IgD-negative memory B cell (primary cell): ENCODE measurements at regions not wholly inside any gene's neighbourhood (a gene's known extent, or its start where the extent isn't known, plus 50 kb on each side); places are given as distances from the start of the nearest gene placed in this dataset.
"Not testable (repeated sequence)": the region's sequence is repeated elsewhere in the genome, so short reads cannot be mapped to it uniquely, and the experiment has no call there.

Source experiments
- H3K27ac Mint-ChIP-seq, 3 donors: one replicate each; pipeline ENCODE4 v1.8.0; 2020 to 2022; ENCODE audit warnings: mild to moderate bottlenecking in 3 of 3, mixed read lengths in 3 of 3, moderate library complexity in 1 of 3
- H3K27me3 Mint-ChIP-seq: one replicate; pipeline ENCODE4 v1.8.0; 2021; ENCODE audit warnings: mixed read lengths
- H3K36me3 Mint-ChIP-seq: one replicate; pipeline ENCODE4 v1.8.0; 2020; ENCODE audit warnings: mild to moderate bottlenecking, mixed read lengths
- H3K4me1 Mint-ChIP-seq, 3 donors: one replicate each; pipeline ENCODE4 v1.8.0; 2020 to 2022; ENCODE audit warnings: mixed read lengths in 3 of 3, mild to moderate bottlenecking in 1 of 3
- H3K4me3 Mint-ChIP-seq, 4 donors: one replicate each; pipeline ENCODE4 v1.8.0; 2020 to 2022; ENCODE audit warnings: mild to moderate bottlenecking in 4 of 4, mixed read lengths in 4 of 4, moderate library complexity in 3 of 4
- H3K9me3 Mint-ChIP-seq, 3 donors: one replicate each; pipeline ENCODE4 v1.8.0; 2020 to 2021; ENCODE audit warnings: mixed read lengths in 3 of 3, mild to moderate bottlenecking in 1 of 3

GRCh38 chr2:40629768-40630434 lies 178.0 kb upstream of the SLC8A1 start:
- Mint-ChIP-seq H3K9me3 (peaks cover 0 to 2% (median 0%) of the 10 kb centered on the region in 3 donors), H3K4me1 (no peaks in the 10 kb centered on the region), H3K27me3 (no peaks in the 10 kb centered on the region), H3K27ac (no peak overlapping the region), H3K4me3 (no peak overlapping the region), H3K36me3 (no peaks in the 10 kb centered on the region)

GRCh38 chr2:40639320-40639719 lies 187.4 kb upstream of the SLC8A1 start:
- H3K27me3 Mint-ChIP-seq, result no peaks in the 10 kb centered on the region
- no peaks in the 10 kb centered on the region for H3K4me1 Mint-ChIP-seq
- peaks cover 0 to 2% (median 0%) of the 10 kb centered on the region in 3 donors for H3K9me3 Mint-ChIP-seq
- no peak overlapping the region for H3K27ac Mint-ChIP-seq
- no peaks in the 10 kb centered on the region for H3K36me3 Mint-ChIP-seq
- H3K4me3 Mint-ChIP-seq, result no peak overlapping the region

GRCh38 chr2:40642237-40642636 lies 190.3 kb upstream of the SLC8A1 start:
- no peaks in the 10 kb centered on the region for H3K4me1 Mint-ChIP-seq
- H3K36me3 Mint-ChIP-seq, result no peaks in the 10 kb centered on the region
- no peak overlapping the region for H3K27ac Mint-ChIP-seq
- H3K27me3 Mint-ChIP-seq, result no peaks in the 10 kb centered on the region
- peaks cover 0 to 3% (median 0%) of the 10 kb centered on the region in 3 donors for H3K9me3 Mint-ChIP-seq
- no peak overlapping the region for H3K4me3 Mint-ChIP-seq

GRCh38 chr2:40642726-40643125 lies 190.8 kb upstream of the SLC8A1 start:
- H3K27me3 Mint-ChIP-seq, result no peaks in the 10 kb centered on the region
- H3K36me3 Mint-ChIP-seq, result no peaks in the 10 kb centered on the region
- no peak overlapping the region for H3K4me3 Mint-ChIP-seq
- H3K9me3 Mint-ChIP-seq, result peaks cover 0 to 3% (median 1%) of the 10 kb centered on the region in 3 donors
- no peaks in the 10 kb centered on the region for H3K4me1 Mint-ChIP-seq
- H3K27ac Mint-ChIP-seq, result no peak overlapping the region

GRCh38 chr2:40646642-40647041 lies 194.8 kb upstream of the SLC8A1 start:
- Mint-ChIP-seq H3K4me1 (no peaks in the 10 kb centered on the region), H3K27ac (no peak overlapping the region)

GRCh38 chr2:40652155-40652554 lies 200.3 kb upstream of the SLC8A1 start:
- no peaks in the 10 kb centered on the region for H3K4me1 Mint-ChIP-seq
- no peaks in the 10 kb centered on the region for H3K36me3 Mint-ChIP-seq
- no peak overlapping the region for H3K4me3 Mint-ChIP-seq

More at GRCh38 chr2:40646642-40647041, 194.8 kb upstream of the SLC8A1 start:
- Mint-ChIP-seq H3K4me3 (no peak overlapping the region), H3K36me3 (no peaks in the 10 kb centered on the region), H3K27me3 (no peaks in the 10 kb centered on the region), H3K9me3 (peaks cover 0 to 3% (median 1%) of the 10 kb centered on the region in 3 donors)

GRCh38 chr2:40653829-40654228 lies 201.9 kb upstream of the SLC8A1 start:
- H3K27ac Mint-ChIP-seq, result no peak overlapping the region
- no peaks in the 10 kb centered on the region for H3K4me1 Mint-ChIP-seq
- H3K9me3 Mint-ChIP-seq, result peaks cover 0 to 3% (median 1%) of the 10 kb centered on the region in 3 donors
- no peak overlapping the region for H3K4me3 Mint-ChIP-seq
- H3K36me3 Mint-ChIP-seq, result no peaks in the 10 kb centered on the region
- no peaks in the 10 kb centered on the region for H3K27me3 Mint-ChIP-seq

More at GRCh38 chr2:40652155-40652554, 200.3 kb upstream of the SLC8A1 start:
- Mint-ChIP-seq H3K27me3 (no peaks in the 10 kb centered on the region), H3K9me3 (peaks cover 1 to 3% (median 1%) of the 10 kb centered on the region in 3 donors), H3K27ac (no peak overlapping the region)

GRCh38 chr2:40654346-40654745 lies 202.5 kb upstream of the SLC8A1 start:
- no peak overlapping the region for H3K27ac Mint-ChIP-seq
- no peaks in the 10 kb centered on the region for H3K4me1 Mint-ChIP-seq
- no peak overlapping the region for H3K4me3 Mint-ChIP-seq
- peaks cover 0 to 3% (median 1%) of the 10 kb centered on the region in 3 donors for H3K9me3 Mint-ChIP-seq
- H3K36me3 Mint-ChIP-seq, result no peaks in the 10 kb centered on the region
- no peaks in the 10 kb centered on the region for H3K27me3 Mint-ChIP-seq

- no peak overlapping the region for H3K27ac Mint-ChIP-seq
- peaks cover 0 to 1% (median 0%) of the 10 kb centered on the region in 3 donors for H3K9me3 Mint-ChIP-seq
- no peak overlapping the region for H3K4me3 Mint-ChIP-seq
- H3K4me1 Mint-ChIP-seq, result no peaks in the 10 kb centered on the region
- no peaks in the 10 kb centered on the region for H3K27me3 Mint-ChIP-seq
- no peaks in the 10 kb centered on the region for H3K36me3 Mint-ChIP-seq
Measured at GRCh38 chr2:40658941-40659340, 207.1 kb upstream of the SLC8A1 start.

- Mint-ChIP-seq H3K27me3 (no peaks in the 10 kb centered on the region), H3K4me3 (no peak overlapping the region), H3K4me1 (peaks cover 0 to 1% (median 0%) of the 10 kb centered on the region in 3 donors), H3K27ac (no peak overlapping the region), H3K9me3 (peaks cover 0 to 1% (median 0%) of the 10 kb centered on the region in 3 donors), H3K36me3 (no peaks in the 10 kb centered on the region)
Measured at GRCh38 chr2:40665493-40666232, 213.8 kb upstream of the SLC8A1 start.

GRCh38 chr2:40666398-40666797 lies 214.5 kb upstream of the SLC8A1 start:
- peaks cover 0 to 1% (median 0%) of the 10 kb centered on the region in 3 donors for H3K4me1 Mint-ChIP-seq
- H3K36me3 Mint-ChIP-seq, result no peaks in the 10 kb centered on the region
- H3K27me3 Mint-ChIP-seq, result no peaks in the 10 kb centered on the region
- H3K27ac Mint-ChIP-seq, result no peak overlapping the region
- H3K9me3 Mint-ChIP-seq, result peaks cover 0 to 1% (median 0%) of the 10 kb centered on the region in 3 donors
- no peak overlapping the region for H3K4me3 Mint-ChIP-seq

GRCh38 chr2:40668425-40668824 lies 216.5 kb upstream of the SLC8A1 start:
- H3K27ac Mint-ChIP-seq, result no peak overlapping the region
- H3K36me3 Mint-ChIP-seq, result no peaks in the 10 kb centered on the region
- no peak overlapping the region for H3K4me3 Mint-ChIP-seq
- H3K4me1 Mint-ChIP-seq, result peaks cover 0 to 1% (median 0%) of the 10 kb centered on the region in 3 donors
- H3K9me3 Mint-ChIP-seq, result peaks cover 0 to 5% (median 0%) of the 10 kb centered on the region in 3 donors
- H3K27me3 Mint-ChIP-seq, result no peaks in the 10 kb centered on the region

- not testable (repeated sequence) for H3K4me3 Mint-ChIP-seq, H3K36me3 Mint-ChIP-seq, H3K4me1 Mint-ChIP-seq, H3K27ac Mint-ChIP-seq, H3K9me3 Mint-ChIP-seq, H3K27me3 Mint-ChIP-seq
Measured at GRCh38 chr2:40676134-40676790, 224.4 kb upstream of the SLC8A1 start.

GRCh38 chr2:40680547-40680946 lies 228.7 kb upstream of the SLC8A1 start:
- no peaks in the 10 kb centered on the region for H3K36me3 Mint-ChIP-seq
- H3K27me3 Mint-ChIP-seq, result no peaks in the 10 kb centered on the region
- no peak overlapping the region for H3K27ac Mint-ChIP-seq
- peaks cover 0 to 2% (median 0%) of the 10 kb centered on the region in 3 donors for H3K4me1 Mint-ChIP-seq
- no peak overlapping the region for H3K4me3 Mint-ChIP-seq
- peaks cover 2 to 7% (median 5%) of the 10 kb centered on the region in 3 donors for H3K9me3 Mint-ChIP-seq

- no peak overlapping the region for H3K27ac Mint-ChIP-seq
- no peaks in the 10 kb centered on the region for H3K27me3 Mint-ChIP-seq
- H3K4me1 Mint-ChIP-seq, result no peaks in the 10 kb centered on the region
- no peak overlapping the region for H3K4me3 Mint-ChIP-seq
- H3K9me3 Mint-ChIP-seq, result peaks cover 5 to 6% (median 6%) of the 10 kb centered on the region in 3 donors
- H3K36me3 Mint-ChIP-seq, result no peaks in the 10 kb centered on the region
Measured at GRCh38 chr2:40690036-40690435, 238.1 kb upstream of the SLC8A1 start.
